Lower lobe of right lung (tissue), 2 donors: ENCODE measurements at regions not wholly inside any gene's neighbourhood (a gene's known extent, or its start where the extent isn't known, plus 50 kb on each side); places are given as distances from the start of the nearest gene placed in this dataset.

ENCODE experiments used
- ATAC-seq, 2 donors: fragments of 200-7000 bp; cut with Tn5 transposase; one replicate each; pipeline ENCODE4 v1.9.1; 2020 to 2022; ENCODE audit warnings: mild to moderate bottlenecking in 2 of 2, moderate library complexity in 2 of 2
- DNase-seq: peaks from one replicate; pipeline ENCODE4 v3.0.0-alpha.2; 2020
- H3K27ac ChIP-seq: fragments of 200-600 bp; one replicate; pipeline ENCODE4 v1.8.0; 2022
- H3K27me3 ChIP-seq: fragments of 200-600 bp; one replicate; pipeline ENCODE4 v1.8.0; 2022; ENCODE audit warnings: low read depth
- H3K36me3 ChIP-seq: fragments of 200-600 bp; one replicate; pipeline ENCODE4 v1.8.0; 2022; ENCODE audit warnings: mild to moderate bottlenecking
- H3K4me1 ChIP-seq: fragments of 200-600 bp; one replicate; pipeline ENCODE4 v1.8.0; 2022
- H3K4me3 ChIP-seq: fragments of 200-600 bp; one replicate; pipeline ENCODE4 v1.8.0; 2022; ENCODE audit warnings: mild to moderate bottlenecking
- H3K9me3 ChIP-seq: fragments of 200-600 bp; one replicate; pipeline ENCODE4 v1.8.0; 2022
- CTCF ChIP-seq: fragments of 200-600 bp; IDR thresholded peaks from one replicate; pipeline ENCODE4 v1.8.0; 2022; ENCODE audit warnings: antibody characterized with exemption, mild to moderate bottlenecking
- intact Hi-C: fragments of 100-400 bp; cut with DNase I; formaldehyde crosslinking; loops from one replicate; pipeline ENCODE4 v1.11.0; 2022
- donor health status: DM: no; HTN: yes; CAD: no; lungs with severe emphysema.

DNA sequence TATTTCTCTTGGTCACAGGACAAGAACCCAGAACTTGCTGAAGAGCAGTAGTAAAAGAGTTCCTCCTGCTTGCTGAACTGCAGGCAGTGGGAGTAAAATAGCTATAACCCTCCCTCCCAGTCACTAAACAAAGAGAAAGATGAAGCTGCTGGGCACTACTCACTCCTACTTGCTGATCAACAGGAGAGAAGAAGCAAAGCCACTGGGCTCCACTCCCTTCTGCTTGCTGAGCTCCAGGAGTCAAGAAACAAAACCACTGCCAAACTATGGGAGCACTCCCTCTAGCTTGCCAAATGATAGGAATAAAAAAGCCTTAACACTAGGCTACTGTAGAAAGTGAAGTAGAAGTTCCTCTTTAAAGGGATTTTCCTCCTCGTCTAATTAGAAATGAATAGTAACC, 155.3 kb downstream of the RASSF9 start:
- TF ChIP-seq CTCF = no peak
- no peaks in the 10 kb centered on the region for H3K4me1 ChIP-seq
- H3K9me3 ChIP-seq = peaks cover 6% of the 10 kb centered on the region
- no peak for DNase-seq
- no peak overlapping the region for H3K4me3 ChIP-seq
- intact Hi-C loops = no loop called here
- no peaks in the 10 kb centered on the region for H3K27me3 ChIP-seq
- no peak for ATAC-seq
- H3K36me3 ChIP-seq = no peaks in the 10 kb centered on the region
- H3K27ac ChIP-seq = no peak overlapping the region

GRCh38 chr12:85681333-85681732, 154.9 kb downstream of the RASSF9 start:
- peaks cover 6% of the 10 kb centered on the region for H3K9me3 ChIP-seq
- ATAC-seq = no peak

GRCh38 chr12:85683051-85683450, 153.2 kb downstream of the RASSF9 start:
- Histone ChIP-seq H3K4me3 (no peak overlapping the region), H3K27ac (no peak overlapping the region), H3K36me3 (no peaks in the 10 kb centered on the region), H3K4me1 (no peaks in the 10 kb centered on the region), H3K9me3 (peaks cover 6% of the 10 kb centered on the region), H3K27me3 (no peaks in the 10 kb centered on the region)
- DNase-seq (no peak), ATAC-seq (no peak)
- TF ChIP-seq CTCF = no peak
- intact Hi-C loops = no loop called here

More at GRCh38 chr12:85681333-85681732, 154.9 kb downstream of the RASSF9 start:
- Histone ChIP-seq H3K4me1 (no peaks in the 10 kb centered on the region), H3K36me3 (no peaks in the 10 kb centered on the region), H3K27me3 (no peaks in the 10 kb centered on the region), H3K4me3 (no peak overlapping the region), H3K27ac (no peak overlapping the region)
- intact Hi-C loops = no loop called here
- DNase-seq = no peak
- no peak for TF ChIP-seq CTCF

DNA sequence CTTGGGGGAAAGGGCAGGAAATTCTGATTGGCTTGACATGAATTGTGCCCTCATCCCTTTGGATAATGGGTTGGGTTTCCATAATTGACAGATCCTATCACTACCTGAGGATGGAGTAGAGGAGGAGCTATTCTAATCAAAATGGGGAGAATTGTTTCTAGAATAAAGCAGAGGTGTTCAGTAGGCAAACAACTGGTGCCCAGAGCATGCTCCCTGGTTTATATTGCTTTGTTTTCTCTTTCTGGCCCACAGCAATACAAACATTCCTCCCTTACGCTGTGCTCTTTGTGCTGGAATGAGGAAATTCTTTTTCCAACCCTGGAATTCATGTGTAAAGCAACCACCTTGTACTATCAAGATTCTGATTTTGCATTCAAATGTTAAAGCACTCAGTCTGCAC, 147.4 kb downstream of the RASSF9 start:
- no peak for TF ChIP-seq CTCF
- intact Hi-C loops = no loop called here
- Histone ChIP-seq H3K27me3 (no peaks in the 10 kb centered on the region), H3K36me3 (no peaks in the 10 kb centered on the region), H3K4me3 (no peak overlapping the region), H3K27ac (no peak overlapping the region), H3K4me1 (no peaks in the 10 kb centered on the region), H3K9me3 (no peaks in the 10 kb centered on the region)
- no peak for DNase-seq
- ATAC-seq = peak; percentile 21 to 57

GRCh38 chr12:85690146-85690545, 146.1 kb downstream of the RASSF9 start:
- no peaks in the 10 kb centered on the region for H3K27me3 ChIP-seq

More at GRCh38 chr12:85690146-85690545, 146.1 kb downstream of the RASSF9 start:
- H3K36me3 ChIP-seq = no peaks in the 10 kb centered on the region
- ATAC-seq = no peak
- H3K9me3 ChIP-seq = no peaks in the 10 kb centered on the region
- H3K4me1 ChIP-seq = no peaks in the 10 kb centered on the region
- DNase-seq = no peak
- intact Hi-C loops = no loop called here
- H3K27ac ChIP-seq = no peak overlapping the region
- no peak overlapping the region for H3K4me3 ChIP-seq
- no peak for TF ChIP-seq CTCF
